ENCODE measurements at regions not wholly inside any gene's neighbourhood (a gene's known extent, or its start where the extent isn't known, plus 50 kb on each side); places are given as distances from the start of the nearest gene placed in this dataset.

DNA sequence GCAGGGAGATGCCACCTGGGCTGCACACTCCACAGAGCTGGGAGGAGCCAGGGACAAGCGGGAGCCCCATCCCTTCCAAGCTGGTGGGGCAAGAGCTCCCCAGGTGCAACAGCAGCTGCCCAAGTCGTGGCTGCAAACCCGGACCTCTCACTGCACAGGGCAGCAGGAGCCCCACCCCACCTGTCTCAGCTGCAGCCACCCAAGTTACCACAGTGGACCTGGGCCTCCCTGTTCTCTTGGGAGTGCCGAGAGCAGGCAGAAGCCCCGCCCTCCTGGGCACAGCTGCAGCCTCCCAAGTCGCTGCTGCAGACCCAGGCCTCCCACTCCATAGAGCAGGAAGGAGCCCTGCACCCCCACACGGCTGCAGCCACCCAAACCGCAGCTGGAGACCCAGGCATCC is 374.1 kb upstream of the ACO1 start:
- TF ChIP-seq, protein P1, sequence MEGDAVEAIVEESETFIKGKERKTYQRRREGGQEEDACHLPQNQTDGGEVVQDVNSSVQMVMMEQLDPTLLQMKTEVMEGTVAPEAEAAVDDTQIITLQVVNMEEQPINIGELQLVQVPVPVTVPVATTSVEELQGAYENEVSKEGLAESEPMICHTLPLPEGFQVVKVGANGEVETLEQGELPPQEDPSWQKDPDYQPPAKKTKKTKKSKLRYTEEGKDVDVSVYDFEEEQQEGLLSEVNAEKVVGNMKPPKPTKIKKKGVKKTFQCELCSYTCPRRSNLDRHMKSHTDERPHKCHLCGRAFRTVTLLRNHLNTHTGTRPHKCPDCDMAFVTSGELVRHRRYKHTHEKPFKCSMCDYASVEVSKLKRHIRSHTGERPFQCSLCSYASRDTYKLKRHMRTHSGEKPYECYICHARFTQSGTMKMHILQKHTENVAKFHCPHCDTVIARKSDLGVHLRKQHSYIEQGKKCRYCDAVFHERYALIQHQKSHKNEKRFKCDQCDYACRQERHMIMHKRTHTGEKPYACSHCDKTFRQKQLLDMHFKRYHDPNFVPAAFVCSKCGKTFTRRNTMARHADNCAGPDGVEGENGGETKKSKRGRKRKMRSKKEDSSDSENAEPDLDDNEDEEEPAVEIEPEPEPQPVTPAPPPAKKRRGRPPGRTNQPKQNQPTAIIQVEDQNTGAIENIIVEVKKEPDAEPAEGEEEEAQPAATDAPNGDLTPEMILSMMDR (IDR thresholded peaks at IDR 0.05; ENCODE audit: low read depth, low read length) = no peak
- no peak for DNase-seq (ENCODE audit: extremely low read depth, low read depth)

DNA sequence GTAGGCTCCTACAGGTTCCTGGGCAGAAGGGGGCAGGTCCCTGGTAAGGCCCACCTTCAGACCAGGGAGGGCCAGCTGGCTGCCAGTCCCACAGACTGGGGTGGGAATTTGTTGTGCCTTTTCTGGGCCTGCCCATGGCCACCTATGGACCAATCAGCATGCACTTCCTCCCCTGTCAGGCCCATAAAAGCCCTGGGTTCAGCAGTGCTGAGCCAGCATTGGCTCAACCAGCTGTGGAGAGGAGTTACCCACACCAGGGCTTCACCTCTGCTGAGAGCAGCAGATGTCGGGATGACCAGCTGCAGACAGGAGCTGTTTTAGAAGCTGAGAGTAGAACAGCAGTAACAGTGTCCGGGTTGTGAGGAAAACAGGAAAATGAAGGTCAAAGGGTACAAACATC is 373.4 kb upstream of the ACO1 start:
- TF ChIP-seq, protein P1 (IDR thresholded peaks at IDR 0.05; ENCODE audit: low read depth, low read length) = no peak
- DNase-seq (ENCODE audit: extremely low read depth, low read depth) = no peak

DNA sequence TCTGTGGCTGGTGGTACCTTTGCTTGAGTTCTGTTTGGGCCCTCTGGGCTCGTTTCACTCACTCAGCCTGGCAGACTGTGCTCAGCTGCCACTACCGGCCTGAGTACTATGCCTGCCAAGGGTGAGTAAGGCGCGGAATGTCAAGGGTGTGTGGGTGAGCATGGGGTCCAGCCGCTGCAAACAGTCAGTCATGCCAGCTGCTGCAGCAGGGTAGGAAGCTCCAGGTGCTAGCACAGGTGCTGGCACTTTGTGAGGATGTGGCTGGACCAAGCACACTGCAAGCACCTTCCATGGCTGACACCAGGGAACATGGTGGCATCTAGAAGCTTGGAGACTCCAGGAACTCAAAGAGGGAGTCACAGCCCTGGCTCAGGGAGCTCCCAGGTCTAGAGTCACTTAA is 368.6 kb upstream of the ACO1 start:
- TF ChIP-seq, protein P1 (IDR thresholded peaks at IDR 0.05; ENCODE audit: low read depth, low read length) = no peak
- DNase-seq (ENCODE audit: extremely low read depth, low read depth) = no peak

DNA sequence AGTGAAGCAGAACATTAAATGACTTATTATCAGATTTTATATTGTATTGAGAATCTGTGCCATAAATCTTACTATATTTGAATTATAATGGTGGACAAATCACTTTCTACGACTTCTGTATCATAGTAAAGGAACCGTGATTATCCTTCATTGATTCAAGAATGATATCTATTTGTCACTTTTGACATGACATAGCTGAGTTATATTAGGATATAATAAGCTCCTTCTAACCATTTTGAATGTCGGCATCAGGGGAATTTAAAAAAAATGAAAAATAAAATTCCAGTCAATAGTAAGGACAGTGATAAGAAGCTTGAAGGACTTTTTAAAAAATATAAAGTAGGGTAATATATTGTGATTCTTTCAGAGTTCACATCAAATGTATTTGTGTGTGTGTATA is 338.9 kb upstream of the ACO1 start:
- DNase-seq (ENCODE audit: extremely low read depth, low read depth) = no peak
- TF ChIP-seq, protein P1 (IDR thresholded peaks at IDR 0.05; ENCODE audit: low read depth, low read length) = no peak

DNA sequence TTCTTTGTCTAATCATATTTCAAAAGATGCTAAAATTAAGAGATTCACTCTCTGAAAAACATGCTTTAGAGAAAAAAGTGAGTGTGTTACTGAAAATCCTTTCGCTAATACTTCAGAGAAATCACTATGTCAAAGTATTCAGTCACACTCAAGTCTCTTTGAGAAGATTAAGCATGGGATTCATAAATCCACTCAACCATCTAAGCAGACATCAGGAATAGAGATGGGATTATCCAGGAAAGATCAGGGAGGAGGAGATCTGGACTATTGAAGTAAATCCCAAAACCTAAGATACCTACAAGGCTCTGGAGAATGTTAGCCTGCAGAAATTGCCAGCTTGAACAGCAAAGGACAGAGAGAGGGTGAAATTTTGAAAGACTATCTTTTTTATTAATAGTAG is 317.2 kb upstream of the ACO1 start:
- TF ChIP-seq, protein P1 (IDR thresholded peaks at IDR 0.05; ENCODE audit: low read depth, low read length) = no peak

DNA sequence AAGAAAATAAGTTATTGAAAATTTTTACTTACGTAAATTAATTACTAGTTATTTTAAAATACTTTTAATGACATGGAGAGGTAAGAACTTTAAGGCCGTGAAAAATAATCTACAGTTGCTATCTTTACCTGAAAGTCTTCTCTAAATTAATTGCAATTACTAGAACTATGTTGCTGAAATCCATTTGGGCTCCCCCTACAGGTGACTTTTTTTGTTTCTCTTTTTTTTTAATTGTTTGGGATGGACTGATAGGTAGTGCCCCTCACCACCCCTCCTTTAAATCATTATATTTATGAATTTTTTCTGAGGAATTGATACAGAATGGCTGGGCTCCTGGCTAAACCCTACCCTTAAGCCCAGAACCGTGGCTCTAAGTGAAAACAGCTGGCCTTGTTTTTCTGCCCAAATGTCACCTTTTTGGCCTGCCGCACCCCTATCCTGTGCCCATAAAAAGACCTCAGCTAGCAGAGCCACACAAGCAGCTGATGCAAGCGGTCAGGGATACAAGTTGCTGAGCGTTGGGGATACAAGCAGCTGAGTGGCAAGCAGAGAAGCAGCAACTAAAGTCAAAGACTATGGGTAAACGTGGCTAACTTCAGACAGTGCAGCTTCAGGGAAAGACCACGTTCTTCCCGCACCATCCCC is 315.2 kb upstream of the ACO1 start:
- DNase-seq (ENCODE audit: extremely low read depth, low read depth) = no peak
- TF ChIP-seq, protein P1 (IDR thresholded peaks at IDR 0.05; ENCODE audit: low read depth, low read length) = no peak

More for the DNA sequence above, 317.2 kb upstream of the ACO1 start:
- DNase-seq (ENCODE audit: extremely low read depth, low read depth) = no peak

DNA sequence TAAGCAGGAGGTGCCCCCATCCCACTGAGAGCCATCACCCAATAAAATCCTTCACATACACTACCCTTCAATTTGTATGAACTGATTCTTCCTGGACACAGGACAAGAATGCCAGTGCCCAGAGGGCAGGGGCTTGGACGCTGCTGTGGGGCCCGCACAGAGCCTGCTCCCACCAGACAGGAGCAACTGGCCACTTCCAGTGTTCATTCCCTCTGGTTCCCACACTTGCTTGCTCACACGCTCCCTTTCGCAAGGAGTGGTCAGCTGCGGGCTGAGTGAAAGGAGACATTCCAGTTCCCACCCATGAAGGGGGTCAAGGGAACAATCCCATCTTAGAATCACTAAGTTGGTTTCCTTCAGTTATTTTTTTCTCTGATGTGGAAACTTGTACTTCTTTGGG is 314.5 kb upstream of the ACO1 start:
- TF ChIP-seq, protein P1 (IDR thresholded peaks at IDR 0.05; ENCODE audit: low read depth, low read length) = no peak

More for the DNA sequence above, 314.5 kb upstream of the ACO1 start:
- DNase-seq (ENCODE audit: extremely low read depth, low read depth) = no peak

Data from AG09319 (cell line).